ENCODE measurements at regions not wholly inside any gene's neighbourhood (a gene's known extent, or its start where the extent isn't known, plus 50 kb on each side); places are given as distances from the start of the nearest gene placed in this dataset.

GRCh38 chr16:85215478-85216118 lies 103.3 kb upstream of the CIBAR2 start:
- H3K36me3 ChIP-seq, result no peaks in the 10 kb centered on the region
- H3K27me3 ChIP-seq, result no peaks in the 10 kb centered on the region
- no peak overlapping the region for H3K4me3 ChIP-seq (replicated peaks in 1 of 3)
- DNase-seq, result peak; percentile 64 to 66
- H3K27ac ChIP-seq, result no peak overlapping the region
- 48 to 60% methylated on average over 8 of the region's 8 CpGs for WGBS, 2 donors
- H3K4me1 ChIP-seq, result peaks cover 44 to 66% of the 10 kb centered on the region in 2 donors
- TF ChIP-seq POLR2A (IDR thresholded peaks at IDR 0.05), result no peak
- TF ChIP-seq CTCF (IDR thresholded peaks at IDR 0.05), result no peak
- H3K9me3 ChIP-seq, result no peaks in the 10 kb centered on the region
- intact Hi-C loops (cut with DNase I), result no loop called here

- TF ChIP-seq POLR2A (IDR thresholded peaks at IDR 0.05), result no peak
- no peak for TF ChIP-seq CTCF (IDR thresholded peaks at IDR 0.05)
- Histone ChIP-seq H3K4me3 (replicated peaks in 1 of 3) (no peak overlapping the region), H3K4me1 (peaks cover 44 to 65% of the 10 kb centered on the region in 2 donors), H3K9me3 (no peaks in the 10 kb centered on the region), H3K36me3 (no peaks in the 10 kb centered on the region), H3K27me3 (no peaks in the 10 kb centered on the region), H3K27ac (no peak overlapping the region)
- WGBS, 2 donors, result 90 to 93% methylated on average over 18 to 19 of the region's 19 CpGs
- no peak for DNase-seq
- intact Hi-C loops (cut with DNase I), result no loop called here
Measured at GRCh38 chr16:85216522-85217375, 104.5 kb upstream of the CIBAR2 start.

GRCh38 chr16:85220125-85220839 lies 108.0 kb upstream of the CIBAR2 start:
- DNase-seq, result peak; percentile 91 to 93
- H3K27me3 ChIP-seq, result no peaks in the 10 kb centered on the region
- peak overlapping the region; percentile 54 to 91 (median 82) for H3K27ac ChIP-seq
- H3K4me1 ChIP-seq, result peaks cover 30 to 40% of the 10 kb centered on the region in 2 donors
- TF ChIP-seq POLR2A (IDR thresholded peaks at IDR 0.05) (no peak), CTCF (IDR thresholded peaks at IDR 0.05) (no peak)
- intact Hi-C loops (cut with DNase I), result no loop called here
- WGBS, 2 donors, result 13 to 16% methylated on average over 29 to 31 of the region's 31 CpGs
- H3K36me3 ChIP-seq, result no peaks in the 10 kb centered on the region
- no peaks in the 10 kb centered on the region for H3K9me3 ChIP-seq
- no peak overlapping the region for H3K4me3 ChIP-seq (replicated peaks in 1 of 3)

- peak overlapping the region; percentile 54 to 91 (median 82) for H3K27ac ChIP-seq
- H3K4me3 ChIP-seq (replicated peaks in 1 of 3), result no peak overlapping the region
- peaks cover 30 to 32% of the 10 kb centered on the region in 2 donors for H3K4me1 ChIP-seq
- intact Hi-C loops (cut with DNase I), result no loop called here
- WGBS, 2 donors, result 63 to 65% methylated on average over 16 to 18 of the region's 27 CpGs
- H3K36me3 ChIP-seq, result no peaks in the 10 kb centered on the region
- TF ChIP-seq CTCF (IDR thresholded peaks at IDR 0.05), result no peak
- TF ChIP-seq POLR2A (IDR thresholded peaks at IDR 0.05), result no peak
- no peaks in the 10 kb centered on the region for H3K9me3 ChIP-seq
- no peaks in the 10 kb centered on the region for H3K27me3 ChIP-seq
- peak in 1 of 2 donors; percentile 52 for DNase-seq
Measured at GRCh38 chr16:85220964-85221731, 108.9 kb upstream of the CIBAR2 start.

Data from thyroid gland (tissue), 4 donors.